Upper lobe of left lung (tissue), 4 donors: ENCODE measurements at regions not wholly inside any gene's neighbourhood (a gene's known extent, or its start where the extent isn't known, plus 50 kb on each side); places are given as distances from the start of the nearest gene placed in this dataset.

Source experiments
- POLR2A ChIP-seq, 4 donors: fragments of 450-650 bp; IDR thresholded peaks; one replicate each; pipeline ENCODE4 v1.5.1; 2016 to 2017; ENCODE audit warnings: antibody characterized with exemption in 4 of 4, mild to moderate bottlenecking in 2 of 4
- POLR2AphosphoS5 ChIP-seq, 2 donors: sonication (generic); formaldehyde crosslinking; IDR thresholded peaks; one replicate each; pipeline ENCODE4 v1.5.1; 2017; ENCODE audit warnings: antibody characterized with exemption in 2 of 2

DNA sequence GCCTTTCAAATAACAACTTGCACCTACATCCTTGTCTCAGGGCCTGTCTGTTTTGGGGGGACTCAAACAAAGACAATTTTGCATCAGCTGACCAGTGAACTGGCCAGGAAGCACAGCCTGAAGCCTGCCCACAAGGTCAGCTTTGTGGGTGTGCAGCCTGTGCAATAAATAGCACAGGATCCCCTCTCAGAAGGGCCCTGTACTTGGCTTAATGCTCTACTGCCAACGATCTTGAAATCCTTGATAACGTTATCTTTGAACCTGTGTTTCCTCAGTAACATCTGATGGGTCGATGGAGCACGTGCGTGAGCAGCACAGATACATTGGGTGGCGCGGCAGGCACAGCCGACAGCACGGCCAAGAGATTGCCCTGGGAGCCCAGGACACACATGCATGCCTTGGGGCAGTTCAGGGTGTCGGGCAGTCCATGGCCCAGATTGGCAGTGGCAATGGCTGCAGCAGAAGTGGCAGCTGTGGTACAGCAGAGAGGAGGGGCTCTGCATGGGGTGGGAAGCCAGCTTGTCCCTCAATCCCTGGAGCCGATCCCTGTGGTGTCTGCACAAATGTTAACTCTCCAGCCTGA lies 58.8 kb upstream of the ATP6AP2 start:
- TF ChIP-seq POLR2AphosphoS5 (IDR thresholded peaks at IDR 0.05) (no peak), POLR2A (IDR thresholded peaks at IDR 0.05) (no peak)
